ENCODE measurements at regions not wholly inside any gene's neighbourhood (a gene's known extent, or its start where the extent isn't known, plus 50 kb on each side); places are given as distances from the start of the nearest gene placed in this dataset.
"Not testable (repeated sequence)": the region's sequence is repeated elsewhere in the genome, so short reads cannot be mapped to it uniquely, and the experiment has no call there.

DNA sequence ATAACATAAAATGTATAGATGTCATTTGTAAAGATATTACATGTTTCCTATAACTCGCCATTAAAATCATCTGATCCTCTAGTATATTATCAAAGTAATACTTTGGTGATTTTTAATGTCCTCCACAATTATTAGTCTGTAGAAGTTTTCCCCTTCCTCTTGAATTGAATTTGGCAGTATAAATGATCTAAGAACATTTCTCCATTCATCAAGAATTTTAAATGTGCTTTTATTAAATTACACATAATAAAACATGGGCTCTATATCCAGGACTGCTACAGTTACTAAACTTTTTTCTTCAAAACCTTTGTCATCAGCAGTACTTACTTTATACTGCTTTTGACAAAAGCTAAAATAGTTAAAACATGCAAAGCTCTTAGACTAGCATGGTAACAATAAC, 315.4 kb upstream of the ZC3H15 start:
- Histone ChIP-seq H3K27me3 (ENCODE audit: insufficient read depth, low read depth, severe bottlenecking) (no peaks in the 10 kb centered on the region), H3K27ac (no peak overlapping the region), H3K9me3 (ENCODE audit: severe bottlenecking) (no peaks in the 10 kb centered on the region), H3K36me3 (no peaks in the 10 kb centered on the region), H3K4me3 (ENCODE audit: low read depth, low read length) (no peak overlapping the region)
- TF ChIP-seq, protein P1, sequence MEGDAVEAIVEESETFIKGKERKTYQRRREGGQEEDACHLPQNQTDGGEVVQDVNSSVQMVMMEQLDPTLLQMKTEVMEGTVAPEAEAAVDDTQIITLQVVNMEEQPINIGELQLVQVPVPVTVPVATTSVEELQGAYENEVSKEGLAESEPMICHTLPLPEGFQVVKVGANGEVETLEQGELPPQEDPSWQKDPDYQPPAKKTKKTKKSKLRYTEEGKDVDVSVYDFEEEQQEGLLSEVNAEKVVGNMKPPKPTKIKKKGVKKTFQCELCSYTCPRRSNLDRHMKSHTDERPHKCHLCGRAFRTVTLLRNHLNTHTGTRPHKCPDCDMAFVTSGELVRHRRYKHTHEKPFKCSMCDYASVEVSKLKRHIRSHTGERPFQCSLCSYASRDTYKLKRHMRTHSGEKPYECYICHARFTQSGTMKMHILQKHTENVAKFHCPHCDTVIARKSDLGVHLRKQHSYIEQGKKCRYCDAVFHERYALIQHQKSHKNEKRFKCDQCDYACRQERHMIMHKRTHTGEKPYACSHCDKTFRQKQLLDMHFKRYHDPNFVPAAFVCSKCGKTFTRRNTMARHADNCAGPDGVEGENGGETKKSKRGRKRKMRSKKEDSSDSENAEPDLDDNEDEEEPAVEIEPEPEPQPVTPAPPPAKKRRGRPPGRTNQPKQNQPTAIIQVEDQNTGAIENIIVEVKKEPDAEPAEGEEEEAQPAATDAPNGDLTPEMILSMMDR (IDR thresholded peaks at IDR 0.05; ENCODE audit: low read depth, low read length) = no peak
- no peak for DNase-seq

GRCh38 chr2:186181625-186182024, 304.4 kb upstream of the ZC3H15 start:
- H3K27ac ChIP-seq = no peak overlapping the region
- H3K4me3 ChIP-seq (ENCODE audit: low read depth, low read length) = no peak overlapping the region
- DNase-seq = no peak
- TF ChIP-seq, protein P1 (IDR thresholded peaks at IDR 0.05; ENCODE audit: low read depth, low read length) = no peak
- H3K36me3 ChIP-seq = no peaks in the 10 kb centered on the region
- H3K9me3 ChIP-seq (ENCODE audit: severe bottlenecking) = no peaks in the 10 kb centered on the region
- H3K27me3 ChIP-seq (ENCODE audit: insufficient read depth, low read depth, severe bottlenecking) = no peaks in the 10 kb centered on the region

DNA sequence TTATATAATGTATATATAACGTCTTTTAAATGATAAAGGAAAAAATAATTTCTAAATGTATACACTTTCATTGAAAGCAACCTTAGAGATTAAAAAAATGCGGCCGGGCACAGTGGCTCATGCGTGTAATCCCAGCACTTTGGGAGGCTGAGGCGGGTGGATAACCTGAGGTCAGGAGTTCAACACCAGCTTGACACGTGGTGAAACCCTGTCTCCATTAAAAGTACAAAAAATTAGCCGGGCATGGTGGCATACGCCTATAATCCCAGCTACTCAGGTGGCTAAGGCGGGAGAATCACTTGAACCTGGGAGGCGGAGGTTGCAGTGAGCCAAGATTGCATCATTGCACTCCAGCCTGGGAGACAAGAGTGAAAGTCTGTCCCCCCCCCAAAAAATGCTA, 303.7 kb upstream of the ZC3H15 start:
- H3K9me3 ChIP-seq (ENCODE audit: severe bottlenecking); H3K36me3 ChIP-seq; H3K27me3 ChIP-seq (ENCODE audit: insufficient read depth, low read depth, severe bottlenecking); H3K4me3 ChIP-seq (ENCODE audit: low read depth, low read length); H3K27ac ChIP-seq: not testable (repeated sequence)
- peak; percentile 55 for DNase-seq

GRCh38 chr2:186183406-186183805, 302.7 kb upstream of the ZC3H15 start:
- TF ChIP-seq, protein P1 (IDR thresholded peaks at IDR 0.05; ENCODE audit: low read depth, low read length) = no peak
- Histone ChIP-seq H3K27ac (0 out of 2 replicates have a peak overlapping the region, but pooled peaks have one; percentile 1), H3K4me3 (ENCODE audit: low read depth, low read length) (no peak overlapping the region), H3K36me3 (no peaks in the 10 kb centered on the region), H3K27me3 (ENCODE audit: insufficient read depth, low read depth, severe bottlenecking) (no peaks in the 10 kb centered on the region), H3K9me3 (ENCODE audit: severe bottlenecking) (no peaks in the 10 kb centered on the region)
- peak; percentile 29 for DNase-seq

- DNase-seq = no peak
- TF ChIP-seq, protein P1 (IDR thresholded peaks at IDR 0.05; ENCODE audit: low read depth, low read length) = no peak
- H3K36me3 ChIP-seq = no peaks in the 10 kb centered on the region
- H3K4me3 ChIP-seq (ENCODE audit: low read depth, low read length) = no peak overlapping the region
- H3K27ac ChIP-seq = no peak overlapping the region
- H3K9me3 ChIP-seq (ENCODE audit: severe bottlenecking) = no peaks in the 10 kb centered on the region
- H3K27me3 ChIP-seq (ENCODE audit: insufficient read depth, low read depth, severe bottlenecking) = no peaks in the 10 kb centered on the region
Measured at GRCh38 chr2:186187854-186188253, 298.2 kb upstream of the ZC3H15 start.

GRCh38 chr2:186189816-186190215, 296.2 kb upstream of the ZC3H15 start:
- no peak for DNase-seq
- H3K27me3 ChIP-seq (ENCODE audit: insufficient read depth, low read depth, severe bottlenecking) = no peaks in the 10 kb centered on the region
- H3K4me3 ChIP-seq (ENCODE audit: low read depth, low read length) = no peak overlapping the region
- no peak overlapping the region for H3K27ac ChIP-seq
- no peaks in the 10 kb centered on the region for H3K36me3 ChIP-seq
- TF ChIP-seq, protein P1 (IDR thresholded peaks at IDR 0.05; ENCODE audit: low read depth, low read length) = no peak
- H3K9me3 ChIP-seq (ENCODE audit: severe bottlenecking) = no peaks in the 10 kb centered on the region
